H9 (cell line): ENCODE measurements at regions not wholly inside any gene's neighbourhood (a gene's known extent, or its start where the extent isn't known, plus 50 kb on each side); places are given as distances from the start of the nearest gene placed in this dataset.

Experiments
- DNase-seq: peaks from one replicate; pipeline ENCODE4 v3.0.0-alpha.2; 2017
- H2AFZ ChIP-seq: one replicate; pipeline ENCODE4 v1.6.1; 2013; ENCODE audit warnings: mild to moderate bottlenecking, low read length, control low read depth, moderate library complexity
- H2AK5ac ChIP-seq: 2 replicates; pipeline ENCODE4 v1.6.1; 2013; ENCODE audit warnings: low read length, control low read depth, mixed read lengths; ENCODE audit not compliant: insufficient read length
- H2BK120ac ChIP-seq: one replicate; pipeline ENCODE4 v1.6.1; 2013; ENCODE audit warnings: low read depth, mild to moderate bottlenecking, low read length, control low read depth, inconsistent platforms; ENCODE audit not compliant: poor library complexity, severe bottlenecking
- H2BK12ac ChIP-seq: 2 replicates; pipeline ENCODE4 v1.6.1; 2013; ENCODE audit warnings: low read length, control low read depth, mixed read lengths, low read depth; ENCODE audit not compliant: insufficient read length
- H2BK15ac ChIP-seq: 2 replicates; pipeline ENCODE4 v1.6.1; 2013; ENCODE audit warnings: low read depth, low read length, control low read depth
- H2BK20ac ChIP-seq: one replicate; pipeline ENCODE4 v1.6.1; 2013; ENCODE audit warnings: low read depth, mild to moderate bottlenecking, low read length, control low read depth, inconsistent platforms; ENCODE audit not compliant: poor library complexity, severe bottlenecking
- H2BK5ac ChIP-seq: 2 replicates; pipeline ENCODE4 v1.6.1; 2013; ENCODE audit warnings: low read length, control low read depth, mixed read lengths; ENCODE audit not compliant: insufficient read length
- H3K14ac ChIP-seq: 2 replicates; pipeline ENCODE4 v1.6.1; 2013; ENCODE audit warnings: low read length, control low read depth; ENCODE audit not compliant: insufficient read depth
- H3K18ac ChIP-seq: 2 replicates; pipeline ENCODE4 v1.6.1; 2013; ENCODE audit warnings: low read depth, mild to moderate bottlenecking, mixed read lengths, low read length, control low read depth; ENCODE audit not compliant: insufficient read length
- H3K23ac ChIP-seq: 2 replicates; pipeline ENCODE4 v1.6.1; 2013; ENCODE audit warnings: low read length, control low read depth, mixed read lengths, low read depth; ENCODE audit not compliant: insufficient read length
- H3K23me2 ChIP-seq: 2 replicates; pipeline ENCODE4 v1.6.1; 2013; ENCODE audit warnings: low read depth, mild to moderate bottlenecking, mixed read lengths, low read length, control low read depth; ENCODE audit not compliant: insufficient read length, poor library complexity, severe bottlenecking
- H3K27ac ChIP-seq: 2 replicates; pipeline ENCODE4 v1.5.1; 2013; ENCODE audit warnings: low read length, control low read depth, mixed read lengths, low read depth; ENCODE audit not compliant: insufficient read length
- H3K27me3 ChIP-seq: 2 replicates; pipeline ENCODE4 v1.6.1; 2013; ENCODE audit warnings: low read length, control low read depth, inconsistent platforms; ENCODE audit not compliant: insufficient read depth
- H3K4ac ChIP-seq: 2 replicates; pipeline ENCODE4 v1.6.1; 2013; ENCODE audit warnings: low read depth, mild to moderate bottlenecking, control low read depth, inconsistent platforms, low read length, moderate library complexity
- H3K4me1 ChIP-seq: 2 replicates; pipeline ENCODE4 v1.6.1; 2013; ENCODE audit warnings: low read length, control low read depth, inconsistent platforms; ENCODE audit not compliant: insufficient read depth
- H3K4me2 ChIP-seq: 2 replicates; pipeline ENCODE4 v1.6.1; 2013; ENCODE audit warnings: low read length, control low read depth, mixed read lengths; ENCODE audit not compliant: insufficient read length, insufficient read depth
- H3K56ac ChIP-seq: 2 replicates; pipeline ENCODE4 v1.6.1; 2013; ENCODE audit warnings: low read depth, mild to moderate bottlenecking, mixed read lengths, low read length, control low read depth; ENCODE audit not compliant: insufficient read length
- H3K79me1 ChIP-seq: 2 replicates; pipeline ENCODE4 v1.6.1; 2013; ENCODE audit warnings: low read depth, mild to moderate bottlenecking, moderate library complexity, low read length, control low read depth, inconsistent platforms; ENCODE audit not compliant: insufficient read depth, poor library complexity, severe bottlenecking
- H3K79me2 ChIP-seq: 2 replicates; pipeline ENCODE4 v1.6.1; 2013; ENCODE audit warnings: low read length, control low read depth, inconsistent platforms; ENCODE audit not compliant: insufficient read depth
- H3K9ac ChIP-seq: 2 replicates; pipeline ENCODE4 v1.6.1; 2013; ENCODE audit warnings: low read length, control low read depth, mixed read lengths; ENCODE audit not compliant: insufficient read length; ENCODE audit errors: extremely low read depth
- H3K9me3 ChIP-seq: one replicate; pipeline ENCODE4 v1.6.1; 2013; ENCODE audit warnings: low read depth, low read length, inconsistent platforms; ENCODE audit not compliant: control insufficient read depth
- H3T11ph ChIP-seq: one replicate; pipeline ENCODE4 v1.6.1; 2013; ENCODE audit warnings: mild to moderate bottlenecking, low read length, control low read depth, inconsistent platforms
- H4K20me1 ChIP-seq: one replicate; pipeline ENCODE4 v1.6.1; 2013; ENCODE audit not compliant: control insufficient read depth, insufficient read length, insufficient read depth
- H4K5ac ChIP-seq: 2 replicates; pipeline ENCODE4 v1.6.1; 2013; ENCODE audit warnings: low read depth, mild to moderate bottlenecking, mixed read lengths, low read length, control low read depth; ENCODE audit not compliant: insufficient read length
- H4K8ac ChIP-seq: replicated peaks from 2 replicates; pipeline ENCODE4 v1.6.1; 2013; ENCODE audit warnings: low read length, control low read depth, mixed read lengths, low read depth; ENCODE audit not compliant: insufficient read length
- H4K91ac ChIP-seq: 2 replicates; pipeline ENCODE4 v1.6.1; 2013; ENCODE audit warnings: low read depth, mild to moderate bottlenecking, moderate library complexity, mixed read lengths, low read length, control low read depth; ENCODE audit not compliant: insufficient read length
- H3K27ac Mint-ChIP-seq, 3 experiments: 2 replicates in 2 of 3; 3 replicates in 1 of 3; pipeline ENCODE4 v1.8.0; 2020 to 2021; ENCODE audit warnings: mixed read lengths in 3 of 3, mild to moderate bottlenecking in 1 of 3, moderate library complexity in 1 of 3
- H3K27me3 Mint-ChIP-seq: 2 replicates; pipeline ENCODE4 v1.8.0; 2021; ENCODE audit warnings: low read depth, mild to moderate bottlenecking, moderate library complexity, mixed read lengths
- H3K36me3 Mint-ChIP-seq, 3 experiments: 2 replicates in 2 of 3; 3 replicates in 1 of 3; pipeline ENCODE4 v1.8.0; 2020 to 2021; ENCODE audit warnings: low read depth in 3 of 3, mixed read lengths in 3 of 3; ENCODE audit not compliant: insufficient read depth in 1 of 3
- H3K4me1 Mint-ChIP-seq, 2 experiments: 2 replicates each; pipeline ENCODE4 v1.8.0; 2020; ENCODE audit warnings: mixed read lengths in 2 of 2
- H3K4me3 Mint-ChIP-seq, 2 experiments: 2 replicates in 1 of 2; 3 replicates in 1 of 2; pipeline ENCODE4 v1.8.0; 2020 to 2021; ENCODE audit warnings: mild to moderate bottlenecking in 2 of 2, mixed read lengths in 2 of 2, moderate library complexity in 1 of 2
- H3K9me3 Mint-ChIP-seq, 2 experiments: 2 replicates in 1 of 2; 3 replicates in 1 of 2; pipeline ENCODE4 v1.8.0; 2020; ENCODE audit warnings: mild to moderate bottlenecking in 2 of 2, mixed read lengths in 2 of 2, moderate library complexity in 1 of 2
- CTCF ChIP-seq: fragments of 200-600 bp; sonication (generic); conservative IDR thresholded peaks from 3 replicates; pipeline ENCODE4 v1.8.0; 2021; ENCODE audit warnings: antibody characterized with exemption, mild to moderate bottlenecking
- whole genome bisulfite sequencing: extraction: QIAGEN DNeasy Blood & Tissue Kit; methylation state at CpG from one replicate; pipeline ENCODE4 v1.1.7; 2013; ENCODE audit warnings: missing lambda C conversion rate, low lambda C conversion rate, mixed read lengths; ENCODE audit not compliant: insufficient read length; ENCODE audit errors: extremely low coverage; 5-methylcytosine and 5-hydroxymethylcytosine counted together

- Mint-ChIP-seq H3K9me3 (peaks cover 2 to 3% of the 10 kb centered on the region in 2 experiments; a peak in 4 of 5 replicates), H3K27ac (no peak overlapping the region), H3K36me3 (peaks cover 0 to 4% (median 0%) of the 10 kb centered on the region in 3 experiments; a peak in 1 of 7 replicates), H3K27me3 (peaks cover 10% of the 10 kb centered on the region; the same call in 1 of the 2 replicates), H3K4me1 (0 out of 4 replicates have a peak, but pooled peaks cover 0 to 2% of the 10 kb centered on the region in 2 experiments), H3K4me3 (no peak overlapping the region)
- no peak overlapping the region for H3K18ac ChIP-seq
- no peak overlapping the region for H3K14ac ChIP-seq
- H3K27ac ChIP-seq = no peak overlapping the region
- H4K5ac ChIP-seq = no peak overlapping the region
- H4K8ac ChIP-seq = no peak overlapping the region
- no peak overlapping the region for H2BK12ac ChIP-seq
- no peak overlapping the region for H2AK5ac ChIP-seq
- no peak overlapping the region for H2BK5ac ChIP-seq
- H3K56ac ChIP-seq = no peak overlapping the region
- no peak overlapping the region for H3K4me2 ChIP-seq
- H2BK15ac ChIP-seq = no peak overlapping the region
- no peak overlapping the region for H3K4ac ChIP-seq
- no peak for TF ChIP-seq CTCF
- no peaks in the 10 kb centered on the region for H3K4me1 ChIP-seq
- no peaks in the 10 kb centered on the region for H3K23me2 ChIP-seq
- H4K20me1 ChIP-seq = no peaks in the 10 kb centered on the region
- DNase-seq = no peak
- no peak overlapping the region for H3T11ph ChIP-seq
- no CpG with 5 or more reads among the region's 3 CpGs for whole genome bisulfite sequencing
- H3K9ac ChIP-seq = no peak overlapping the region
- H3K79me1 ChIP-seq = no peaks in the 10 kb centered on the region
- no peak overlapping the region for H2BK20ac ChIP-seq
- no peaks in the 10 kb centered on the region for H3K27me3 ChIP-seq
- no peak overlapping the region for H3K23ac ChIP-seq
- no peak overlapping the region for H2AFZ ChIP-seq
- no peaks in the 10 kb centered on the region for H3K79me2 ChIP-seq
- H3K9me3 ChIP-seq = no peaks in the 10 kb centered on the region
- no peak overlapping the region for H2BK120ac ChIP-seq
- no peak overlapping the region for H4K91ac ChIP-seq
Measured at GRCh38 chr7:47221826-47222225, 360.1 kb downstream of the TNS3 start.
